ENCODE measurements at regions not wholly inside any gene's neighbourhood (a gene's known extent, or its start where the extent isn't known, plus 50 kb on each side); places are given as distances from the start of the nearest gene placed in this dataset.
"Not testable (repeated sequence)": the region's sequence is repeated elsewhere in the genome, so short reads cannot be mapped to it uniquely, and the experiment has no call there.

DNA sequence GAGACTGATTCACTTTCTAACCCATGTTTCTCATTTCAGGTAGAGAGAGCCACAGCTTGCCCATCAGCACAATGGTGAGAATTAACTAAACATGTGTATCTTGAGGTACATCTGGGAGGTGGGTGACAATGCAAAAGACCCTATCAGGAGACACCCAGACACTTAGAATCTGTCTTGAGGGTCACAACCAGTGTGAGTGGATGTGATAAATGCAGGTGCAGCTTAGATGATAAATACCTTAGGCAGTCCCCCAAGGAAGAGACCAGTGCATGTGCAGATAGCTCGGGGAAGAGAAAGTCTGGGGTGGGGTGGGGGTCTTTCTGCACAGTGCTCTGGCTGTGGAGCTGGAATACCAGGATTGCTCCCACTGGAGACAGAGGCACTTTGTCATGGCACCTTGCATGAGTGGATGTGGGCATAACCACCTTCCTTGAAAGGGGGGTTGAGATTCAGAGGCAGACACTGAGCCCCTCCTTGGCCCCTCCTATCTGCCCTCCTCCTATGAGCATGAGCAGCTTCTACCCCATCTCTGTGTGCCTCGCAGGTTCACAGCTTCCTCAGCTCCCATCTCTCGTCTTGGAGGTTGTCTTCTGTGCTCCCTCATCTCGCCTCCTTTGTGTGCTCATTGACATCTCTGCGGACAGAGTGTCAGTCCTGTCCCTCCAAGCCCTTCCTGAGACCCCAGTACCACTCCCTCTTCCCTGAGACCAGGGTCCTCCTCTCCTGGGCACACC lies 349.8 kb downstream of the TCERG1L start:
- DNase-seq, result no peak

GRCh38 chr10:130962240-130963051 lies 349.1 kb downstream of the TCERG1L start:
- no peak for DNase-seq

DNA sequence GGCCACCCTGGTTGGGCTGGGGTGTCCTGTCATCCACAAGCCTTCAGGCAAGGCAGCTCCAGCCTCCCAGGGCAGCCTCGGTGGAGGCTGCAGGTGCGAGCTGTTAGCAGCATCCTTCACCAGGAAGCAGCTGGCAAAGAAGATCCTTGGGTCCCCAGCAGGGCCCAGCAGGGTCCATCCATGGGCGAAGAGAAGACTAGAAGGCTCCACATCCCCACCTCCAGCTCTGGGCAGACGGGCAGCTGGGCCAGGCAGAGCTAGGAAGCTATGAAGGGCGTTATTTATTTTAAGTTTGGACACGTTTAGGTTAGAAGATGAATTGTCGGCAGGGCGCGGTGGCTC lies 348.5 kb downstream of the TCERG1L start:
- no peak for DNase-seq

- DNase-seq, result no peak
These were observed 347.6 kb downstream of the TCERG1L start for GRCh38 chr10:130963786-130964522.

DNA sequence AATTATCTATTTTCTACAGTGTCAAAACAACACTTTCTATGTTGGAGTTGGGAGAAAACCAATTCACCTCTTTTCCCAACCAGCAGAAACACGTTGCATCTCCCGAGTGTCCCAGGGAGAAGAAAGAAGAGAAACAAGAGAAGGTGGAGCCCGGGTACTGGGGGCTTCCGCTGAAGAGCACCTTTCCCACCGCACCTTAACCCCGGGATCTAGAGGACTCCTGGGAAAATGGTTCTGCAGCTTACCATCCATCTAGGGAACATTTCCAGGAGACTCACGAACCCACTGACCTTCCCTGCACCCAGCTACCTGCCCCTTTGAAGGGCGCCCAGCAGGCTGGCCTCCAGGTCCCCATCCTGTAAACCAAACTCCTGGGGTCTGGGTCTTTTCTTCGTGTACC lies 346.8 kb downstream of the TCERG1L start:
- no peak for DNase-seq

DNA sequence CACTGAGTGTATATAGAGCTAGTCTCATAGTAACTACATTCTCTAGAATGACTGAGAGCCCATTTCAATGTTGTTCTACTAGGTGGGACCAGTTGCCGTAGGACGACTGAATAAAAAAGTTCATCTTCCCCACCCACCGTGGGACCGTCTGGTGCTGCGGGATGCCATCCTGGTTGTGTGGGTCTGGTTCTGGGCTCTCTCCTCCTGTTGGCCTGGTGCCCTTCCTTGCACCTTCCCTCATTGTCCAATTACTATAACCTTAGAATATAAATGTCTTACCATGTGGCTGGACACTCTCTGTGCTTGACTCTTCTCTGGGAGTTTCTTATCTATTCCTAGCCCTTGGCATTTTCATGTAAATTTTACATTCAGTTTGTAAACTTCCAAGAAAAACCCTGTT lies 344.4 kb downstream of the TCERG1L start:
- no peak for DNase-seq

GRCh38 chr10:130967784-130968183 lies 343.7 kb downstream of the TCERG1L start:
- no peak for DNase-seq

- no peak for DNase-seq
These were observed 343.0 kb downstream of the TCERG1L start for GRCh38 chr10:130968511-130968910.

DNA sequence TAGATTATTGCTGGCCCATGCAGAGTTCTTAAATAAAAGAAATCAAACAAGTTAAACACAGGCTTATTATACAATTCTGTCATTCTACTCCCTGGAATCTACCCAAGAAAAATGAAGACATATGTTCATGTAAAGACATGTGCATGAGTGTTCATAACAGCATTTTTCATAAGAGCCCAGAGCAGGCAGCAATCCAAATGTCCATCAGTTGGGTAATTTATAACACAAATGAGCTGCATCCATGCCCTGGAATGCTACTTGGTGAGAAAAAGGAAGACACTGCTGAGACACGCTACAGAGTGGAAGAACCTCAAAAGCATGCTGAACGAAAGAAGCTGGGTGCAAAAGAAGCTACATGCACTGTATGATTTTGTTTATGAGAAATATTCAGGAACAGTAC lies 342.6 kb downstream of the TCERG1L start:
- no peak for DNase-seq

DNA sequence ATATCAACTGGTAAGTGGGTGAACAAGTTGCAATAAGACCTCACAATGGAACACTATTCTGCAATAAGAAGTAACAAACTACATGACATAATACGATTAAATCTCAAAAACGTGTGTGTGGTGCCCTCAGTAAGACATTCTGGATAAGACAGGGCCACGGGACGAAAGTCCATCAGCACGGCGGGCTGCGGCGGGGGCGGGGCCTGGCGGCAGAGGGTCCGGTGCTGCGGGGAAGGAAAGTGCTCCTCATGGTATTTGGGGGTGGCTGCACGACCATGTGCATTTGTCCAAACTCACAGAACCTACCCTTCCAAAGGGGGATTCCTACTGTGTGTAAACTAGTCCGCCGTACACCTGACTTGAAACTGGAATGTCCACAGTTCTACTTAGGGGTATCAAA lies 341.8 kb downstream of the TCERG1L start:
- no peak for DNase-seq

- no peak for DNase-seq
These were observed 341.0 kb downstream of the TCERG1L start for GRCh38 chr10:130970341-130971122.

- DNase-seq, result no peak
These were observed 340.4 kb downstream of the TCERG1L start for GRCh38 chr10:130971123-130971435.

GRCh38 chr10:130973127-130973839 lies 338.2 kb downstream of the TCERG1L start:
- no peak for DNase-seq

GRCh38 chr10:130974166-130974565 lies 337.4 kb downstream of the TCERG1L start:
- DNase-seq, result no peak

- DNase-seq, result not testable (repeated sequence)
These were observed 336.2 kb downstream of the TCERG1L start for GRCh38 chr10:130975351-130975750.

DNA sequence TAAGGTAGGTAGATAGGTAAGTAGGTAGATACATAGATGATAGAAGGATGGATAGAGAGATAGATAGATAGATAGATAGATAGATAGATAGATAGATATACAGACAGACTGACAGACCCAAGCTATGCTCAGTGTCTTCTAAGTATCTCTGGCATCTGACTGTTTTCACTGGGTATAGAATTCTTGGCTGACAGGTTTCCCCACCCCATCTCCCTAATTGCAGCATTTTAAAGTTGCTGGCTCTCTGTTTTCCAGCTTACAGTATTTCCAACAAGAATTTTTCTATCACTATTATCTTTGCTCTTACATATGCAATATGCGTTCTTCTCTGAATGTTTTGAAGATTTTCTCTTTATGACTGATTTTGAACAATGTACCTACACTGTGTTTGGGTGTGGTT lies 328.7 kb downstream of the TCERG1L start:
- no peak for DNase-seq

DNA sequence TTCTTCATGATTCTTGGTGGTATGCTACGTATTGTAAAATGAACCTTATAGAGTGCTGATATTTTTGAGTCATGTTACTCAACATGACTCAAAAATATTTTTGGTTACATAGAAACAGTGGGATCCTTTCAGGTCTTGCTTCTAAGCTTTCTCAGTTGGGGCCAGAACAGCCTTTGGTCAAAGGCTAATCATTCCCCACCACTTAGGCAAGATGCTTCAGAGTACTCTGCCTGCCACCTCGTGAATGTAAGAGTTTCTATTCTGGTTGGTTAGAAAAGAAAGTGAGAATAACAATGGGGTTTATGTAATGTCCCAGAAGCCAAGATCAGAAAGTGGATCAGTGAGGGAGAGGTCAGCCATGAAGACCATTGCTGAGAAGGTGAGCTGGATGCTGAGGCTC lies 327.8 kb downstream of the TCERG1L start:
- DNase-seq, result no peak

DNA sequence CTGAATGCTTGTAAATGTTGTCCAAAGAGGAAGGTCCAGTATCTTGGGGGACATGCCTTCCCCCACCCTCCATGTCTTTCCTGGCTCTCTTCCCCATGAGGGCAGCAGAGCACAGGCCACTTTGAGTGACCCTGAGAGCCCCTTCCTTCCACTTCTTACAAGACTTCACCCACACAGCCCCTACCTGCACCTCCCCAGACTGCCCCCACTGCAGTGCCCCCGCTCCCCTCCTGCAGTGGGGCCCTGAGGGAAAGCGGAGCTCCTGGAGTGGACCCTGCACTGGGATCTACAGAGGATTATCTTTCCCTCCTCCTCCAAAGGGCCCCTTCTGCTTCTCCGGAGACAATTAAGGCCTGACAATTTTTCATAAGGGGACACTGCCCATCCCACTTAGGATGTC lies 326.8 kb downstream of the TCERG1L start:
- no peak for DNase-seq

- no peak for DNase-seq
These were observed 326.3 kb downstream of the TCERG1L start for GRCh38 chr10:130985158-130985753.

DNA sequence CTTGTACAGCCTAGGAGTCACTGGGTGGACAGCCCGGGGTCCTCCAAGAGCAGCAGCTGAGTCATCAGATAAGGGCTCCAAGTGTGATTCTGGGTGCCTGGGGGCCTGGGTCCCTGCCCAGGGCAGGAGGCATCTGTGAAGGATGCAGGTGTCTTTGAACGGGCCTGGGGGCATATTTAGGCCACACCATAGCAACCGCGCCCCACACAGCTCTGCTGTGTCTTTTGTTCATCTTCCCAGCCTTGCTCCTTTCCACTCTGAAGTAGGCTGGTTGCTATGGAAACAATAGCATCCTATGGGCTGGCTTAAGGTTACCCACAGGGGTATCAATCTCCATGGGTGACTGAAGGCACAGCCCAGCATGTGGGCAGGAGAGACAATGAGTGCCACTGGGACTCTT lies 324.7 kb downstream of the TCERG1L start:
- no peak for DNase-seq

DNA sequence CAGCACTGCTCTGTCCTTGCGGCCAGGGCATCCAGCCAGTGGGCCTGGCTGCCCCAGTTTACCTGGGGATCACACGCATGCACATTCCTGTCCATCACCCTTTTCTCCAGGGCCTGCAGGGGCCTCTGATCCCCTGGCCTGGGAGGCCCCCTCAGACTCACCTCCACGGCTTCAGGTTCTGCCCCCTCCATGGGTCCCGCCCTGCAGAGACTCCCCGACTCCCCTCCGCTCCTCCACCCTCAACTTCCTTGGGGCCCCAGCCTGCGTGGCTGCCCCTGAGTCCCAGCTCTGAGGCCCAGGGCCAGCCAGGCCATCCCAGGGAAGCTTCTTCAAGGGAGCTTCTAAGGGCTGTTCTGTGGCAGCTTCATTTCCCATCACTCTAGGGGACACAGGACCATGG lies 324.1 kb downstream of the TCERG1L start:
- no peak for DNase-seq

GRCh38 chr10:130989670-130990232 lies 321.8 kb downstream of the TCERG1L start:
- DNase-seq, result no peak

Data from CD4-positive, alpha-beta T cell treated with Interleukin-12 subunit alpha and Interleukin-12 subunit beta, for 1 hour (primary cell).